ENCODE measurements at regions not wholly inside any gene's neighbourhood (a gene's known extent, or its start where the extent isn't known, plus 50 kb on each side); places are given as distances from the start of the nearest gene placed in this dataset.

- TF ChIP-seq CTCF (IDR thresholded peaks at IDR 0.05) (no peak), EP300 (IDR thresholded peaks at IDR 0.05) (no peak), POLR2A (IDR thresholded peaks at IDR 0.05) (no peak)
Measured at GRCh38 chr6:166758136-166758704, 131.2 kb upstream of the RPS6KA2 start.

Measured in tibial nerve (tissue), 4 donors.